Panc1 (cell line): ENCODE measurements at regions not wholly inside any gene's neighbourhood (a gene's known extent, or its start where the extent isn't known, plus 50 kb on each side); places are given as distances from the start of the nearest gene placed in this dataset.

Experiments used
- ATAC-seq: fragments of 200-7000 bp; cut with Tn5 transposase; 2 replicates; pipeline ENCODE4 v1.9.1; 2020; ENCODE audit warnings: mild to moderate bottlenecking, moderate library complexity
- BruUV-seq: library from RNA; stranded (reverse); fragments of 400-500 nt; replicated peaks from 2 replicates; lab custom pipeline; 2021; lab: Mats Ljungman, UMichigan
- CTCF ChIA-PET: fragments of 300-600 bp; sonication (Branson Sonifier 250); formaldehyde crosslinking; loops from one replicate; lab custom pipeline; 2022; ENCODE audit warnings: antibody characterized with exemption; lab: Charles Lee
- POLR2A ChIA-PET: fragments of 300-600 bp; sonication (Branson Sonifier 250); formaldehyde crosslinking; loops from one replicate; lab custom pipeline; 2022; ENCODE audit warnings: antibody characterized with exemption; lab: Charles Lee
- DNase-seq: peaks from one replicate; pipeline ENCODE4 v3.0.0-alpha.2; 2010; ENCODE audit warnings: low read depth, low spot score
- H3K27ac ChIP-seq: 2 replicates; pipeline ENCODE4 v1.5.1; 2011; ENCODE audit warnings: mild to moderate bottlenecking, low read length, inconsistent platforms
- H3K27me3 ChIP-seq: fragments of 200-500 bp; sonication (Bioruptor generic); 2 replicates; pipeline ENCODE4 v1.6.0; 2014; ENCODE audit warnings: low read length, inconsistent platforms; ENCODE audit not compliant: control insufficient read depth, insufficient read depth
- H3K36me3 ChIP-seq: fragments of 200-500 bp; sonication (Bioruptor generic); 2 replicates; pipeline ENCODE4 v1.5.1; 2014; ENCODE audit warnings: inconsistent platforms, mild to moderate bottlenecking, low read length, moderate library complexity; ENCODE audit not compliant: control insufficient read depth, insufficient read depth
- H3K4me1 ChIP-seq: 2 replicates; pipeline ENCODE4 v1.5.1; 2011; ENCODE audit warnings: inconsistent platforms, mild to moderate bottlenecking, low read length, moderate library complexity; ENCODE audit not compliant: control insufficient read depth, insufficient read depth
- H3K4me3 ChIP-seq, 2 experiments: 2 replicates each; pipeline ENCODE4 v1.5.1; 2011 to 2012; ENCODE audit warnings: low read depth in 2 of 2, low read length in 2 of 2, mild to moderate bottlenecking in 2 of 2, inconsistent platforms in 1 of 2, moderate library complexity in 1 of 2
- H3K9me3 ChIP-seq: fragments of 200-500 bp; sonication (Bioruptor generic); 2 replicates; pipeline ENCODE4 v1.5.1; 2014; ENCODE audit warnings: low read depth, mild to moderate bottlenecking, inconsistent platforms, low read length, moderate library complexity; ENCODE audit not compliant: control insufficient read depth, insufficient read depth
- CTCF ChIP-seq: fragments of 450-650 bp; IDR thresholded peaks from 2 replicates; pipeline ENCODE4 v1.5.1; 2017; ENCODE audit warnings: mild to moderate bottlenecking
- POLR2AphosphoS5 ChIP-seq: IDR thresholded peaks from 2 replicates; pipeline ENCODE4 v1.6.1; 2012; ENCODE audit warnings: mild to moderate bottlenecking, low read depth, low read length, moderate library complexity
- SIN3A ChIP-seq: IDR thresholded peaks from 2 replicates; pipeline ENCODE4 v1.6.1; 2012; ENCODE audit warnings: low read depth, mild to moderate bottlenecking, low read length, moderate library complexity, borderline replicate concordance; ENCODE audit not compliant: insufficient read depth
- TCF7L2 ChIP-seq: IDR thresholded peaks from 2 replicates; pipeline ENCODE4 v1.6.1; 2011; ENCODE audit warnings: mild to moderate bottlenecking, low read depth, low read length, inconsistent platforms
- in situ Hi-C: cut with HindIII; loops from 2 replicates; pipeline ENCODE4 v1.10.0; 2016; ENCODE audit warnings: low sequenced_read_pairs, low pct_unique_long_range_greater_than_20kb
- intact Hi-C: fragments of 100-400 bp; cut with micrococcal nuclease; formaldehyde crosslinking; loops from one replicate; pipeline ENCODE4 v1.10.0; 2022; ENCODE audit not compliant: unreplicated experiment
- TF ChIP-seq, protein P1 (sequence below), 2 experiments: IDR thresholded peaks; 2 replicates each; pipeline ENCODE4 v1.6.1; 2011 to 2012; ENCODE audit warnings: low read depth in 2 of 2, control low read depth in 1 of 2, low read length in 1 of 2, mild to moderate bottlenecking in 1 of 2, moderate library complexity in 1 of 2; ENCODE audit not compliant: insufficient read depth in 1 of 2

DNA sequence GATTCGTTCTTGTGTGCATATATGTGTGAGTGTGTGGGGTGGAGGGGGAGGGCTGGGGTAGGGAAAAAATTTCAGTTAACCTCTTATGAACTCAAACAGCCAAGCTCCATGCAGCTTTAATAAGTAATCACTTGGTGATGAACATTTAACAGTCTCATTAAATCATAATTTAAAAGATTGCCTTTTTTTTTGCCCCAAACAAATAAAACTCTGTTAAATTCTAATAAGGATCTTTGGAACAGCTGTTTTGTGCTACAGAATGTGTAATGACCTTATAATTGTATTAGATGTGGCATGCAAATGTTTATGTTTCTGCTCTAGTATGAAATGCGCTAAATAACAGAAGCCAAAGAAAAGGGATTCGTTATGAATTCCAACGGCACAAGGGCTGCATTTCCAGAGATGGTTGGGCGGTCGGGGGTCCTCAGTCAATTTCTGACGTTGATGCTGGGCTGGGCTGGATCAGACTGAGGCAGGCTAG lies 80.0 kb upstream of the RORA start:
- intact Hi-C loops (no loop called here), in situ Hi-C loops (no loop called here)
- H3K4me3 ChIP-seq, result no peak overlapping the region
- no peak for DNase-seq
- no peaks in the 10 kb centered on the region for H3K36me3 ChIP-seq
- no peaks in the 10 kb centered on the region for H3K9me3 ChIP-seq
- no peak overlapping the region for H3K27ac ChIP-seq
- ChIA-PET CTCF (no interaction called here), POLR2A (no interaction called here)
- no peak for ATAC-seq
- H3K4me1 ChIP-seq, result no peaks in the 10 kb centered on the region
- BruUV-seq, result no TSS peak
- no peaks in the 10 kb centered on the region for H3K27me3 ChIP-seq
- TF ChIP-seq, protein P1, sequence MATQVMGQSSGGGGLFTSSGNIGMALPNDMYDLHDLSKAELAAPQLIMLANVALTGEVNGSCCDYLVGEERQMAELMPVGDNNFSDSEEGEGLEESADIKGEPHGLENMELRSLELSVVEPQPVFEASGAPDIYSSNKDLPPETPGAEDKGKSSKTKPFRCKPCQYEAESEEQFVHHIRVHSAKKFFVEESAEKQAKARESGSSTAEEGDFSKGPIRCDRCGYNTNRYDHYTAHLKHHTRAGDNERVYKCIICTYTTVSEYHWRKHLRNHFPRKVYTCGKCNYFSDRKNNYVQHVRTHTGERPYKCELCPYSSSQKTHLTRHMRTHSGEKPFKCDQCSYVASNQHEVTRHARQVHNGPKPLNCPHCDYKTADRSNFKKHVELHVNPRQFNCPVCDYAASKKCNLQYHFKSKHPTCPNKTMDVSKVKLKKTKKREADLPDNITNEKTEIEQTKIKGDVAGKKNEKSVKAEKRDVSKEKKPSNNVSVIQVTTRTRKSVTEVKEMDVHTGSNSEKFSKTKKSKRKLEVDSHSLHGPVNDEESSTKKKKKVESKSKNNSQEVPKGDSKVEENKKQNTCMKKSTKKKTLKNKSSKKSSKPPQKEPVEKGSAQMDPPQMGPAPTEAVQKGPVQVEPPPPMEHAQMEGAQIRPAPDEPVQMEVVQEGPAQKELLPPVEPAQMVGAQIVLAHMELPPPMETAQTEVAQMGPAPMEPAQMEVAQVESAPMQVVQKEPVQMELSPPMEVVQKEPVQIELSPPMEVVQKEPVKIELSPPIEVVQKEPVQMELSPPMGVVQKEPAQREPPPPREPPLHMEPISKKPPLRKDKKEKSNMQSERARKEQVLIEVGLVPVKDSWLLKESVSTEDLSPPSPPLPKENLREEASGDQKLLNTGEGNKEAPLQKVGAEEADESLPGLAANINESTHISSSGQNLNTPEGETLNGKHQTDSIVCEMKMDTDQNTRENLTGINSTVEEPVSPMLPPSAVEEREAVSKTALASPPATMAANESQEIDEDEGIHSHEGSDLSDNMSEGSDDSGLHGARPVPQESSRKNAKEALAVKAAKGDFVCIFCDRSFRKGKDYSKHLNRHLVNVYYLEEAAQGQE (IDR thresholded peaks at IDR 0.05; ENCODE audit: insufficient read depth in 1 of 2, low read depth in 2 of 2, low read length in 1 of 2), result no peak
- no peak for TF ChIP-seq POLR2AphosphoS5
- no peak for TF ChIP-seq CTCF
- no peak for TF ChIP-seq SIN3A
- no peak for TF ChIP-seq TCF7L2

DNA sequence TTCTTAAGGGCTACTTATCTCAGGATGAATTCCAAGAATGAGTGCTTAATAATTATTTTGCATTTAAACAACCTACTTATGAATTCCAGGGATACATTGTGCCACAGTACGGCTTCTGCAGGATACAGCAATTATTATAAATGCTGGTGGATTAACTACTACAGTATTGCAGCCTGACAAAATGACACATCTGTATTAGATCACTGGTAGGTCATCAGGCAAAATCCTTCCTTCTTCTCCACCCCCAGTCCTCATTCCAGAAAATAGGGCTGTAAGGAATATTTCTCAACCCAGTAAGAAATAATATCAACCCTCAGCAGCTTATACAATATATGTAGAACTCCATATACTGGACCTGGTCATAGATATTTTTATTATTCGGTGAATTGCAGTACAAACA lies 79.3 kb upstream of the RORA start:
- intact Hi-C loops (no loop called here), in situ Hi-C loops (no loop called here)
- no peak for DNase-seq
- Histone ChIP-seq H3K27ac (no peak overlapping the region), H3K27me3 (no peaks in the 10 kb centered on the region), H3K4me3 (no peak overlapping the region), H3K4me1 (no peaks in the 10 kb centered on the region), H3K36me3 (no peaks in the 10 kb centered on the region), H3K9me3 (no peaks in the 10 kb centered on the region)
- BruUV-seq, result no TSS peak
- no peak for ATAC-seq
- no peak for TF ChIP-seq POLR2AphosphoS5
- no peak for TF ChIP-seq CTCF
- CTCF ChIA-PET, result no interaction called here
- POLR2A ChIA-PET, result no interaction called here
